HG03039 (cell line): ENCODE measurements at regions not wholly inside any gene's neighbourhood (a gene's known extent, or its start where the extent isn't known, plus 50 kb on each side); places are given as distances from the start of the nearest gene placed in this dataset.

Experiments used
- ATAC-seq: cut with Tn5 transposase; IDR thresholded peaks from one replicate; pipeline ENCODE4 v1.9.1; 2021; ENCODE audit warnings: mild to moderate bottlenecking, moderate library complexity; ENCODE audit not compliant: unreplicated experiment

DNA sequence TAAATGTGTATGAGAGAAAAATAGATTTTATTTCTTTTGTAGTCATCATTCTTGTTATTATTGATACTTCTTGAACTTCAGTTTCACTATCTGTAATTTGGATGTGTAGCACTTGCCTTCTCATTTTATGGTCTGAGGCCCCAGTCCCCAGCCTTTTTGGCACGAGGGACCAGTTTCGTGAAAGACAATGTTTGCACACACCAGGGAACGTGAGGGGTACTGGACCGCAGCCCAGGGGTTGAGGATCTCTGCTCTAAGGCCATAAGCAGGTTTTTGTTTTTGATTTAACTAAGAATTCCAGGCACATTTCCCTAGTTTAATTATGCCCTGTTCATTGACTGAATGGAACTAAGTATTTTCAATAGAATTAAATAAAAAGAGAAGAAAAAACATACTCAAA is 261.5 kb downstream of the BMP2 start:
- ATAC-seq, result no peak

- ATAC-seq, result no peak
Observed at GRCh38 chr20:7031222-7031621, 263.7 kb downstream of the BMP2 start.

- no peak for ATAC-seq
Observed at GRCh38 chr20:7038029-7038428, 270.5 kb downstream of the BMP2 start.

- no peak for ATAC-seq
Observed at GRCh38 chr20:7057611-7058010, 290.1 kb downstream of the BMP2 start.

- no peak for ATAC-seq
Observed at GRCh38 chr20:7078804-7079203, 311.3 kb downstream of the BMP2 start.

GRCh38 chr20:7080472-7080871 is 313.0 kb downstream of the BMP2 start:
- no peak for ATAC-seq

- no peak for ATAC-seq
Observed at GRCh38 chr20:7085467-7085866, 318.0 kb downstream of the BMP2 start.

GRCh38 chr20:7087803-7088202 is 320.3 kb downstream of the BMP2 start:
- ATAC-seq, result no peak

- ATAC-seq, result no peak
Observed at GRCh38 chr20:7090001-7090400, 322.5 kb downstream of the BMP2 start.

DNA sequence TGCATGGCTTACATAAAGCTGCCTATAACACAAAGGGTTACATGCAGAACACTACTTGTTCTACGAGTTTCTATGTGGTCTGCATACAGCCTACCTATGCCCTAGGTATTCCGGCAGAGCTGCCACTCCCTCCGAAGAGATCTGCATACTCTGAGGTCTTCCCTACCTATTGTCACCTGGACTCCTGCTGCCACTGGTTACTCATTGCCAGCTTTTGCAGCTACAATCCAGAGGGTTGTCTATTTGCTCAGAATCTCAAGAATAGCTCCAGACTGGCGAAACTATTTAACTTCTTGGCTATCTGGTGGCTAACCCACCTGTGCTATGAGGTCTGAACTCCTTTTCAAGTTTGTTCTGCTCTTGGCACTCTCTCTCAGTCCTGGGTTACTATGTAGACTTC is 323.3 kb downstream of the BMP2 start:
- no peak for ATAC-seq

DNA sequence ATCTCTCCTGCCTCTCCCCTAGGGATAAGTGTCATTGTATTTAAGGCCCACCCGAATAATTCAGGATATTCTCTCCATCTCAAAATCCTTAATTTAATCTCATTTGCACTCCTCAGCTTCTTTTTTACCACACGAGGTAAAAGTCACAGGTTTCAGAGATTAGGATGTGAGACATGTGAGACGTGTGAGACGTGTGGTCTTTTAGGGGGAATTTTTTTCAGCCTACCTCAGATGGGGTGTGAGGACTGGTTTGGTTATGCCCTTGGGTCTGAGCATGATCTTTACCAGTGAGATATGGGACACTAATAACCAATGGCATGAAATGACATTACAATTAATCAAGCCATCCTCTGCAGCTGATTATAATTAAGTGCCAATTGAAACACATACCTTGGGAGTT is 324.2 kb downstream of the BMP2 start:
- ATAC-seq, result no peak

DNA sequence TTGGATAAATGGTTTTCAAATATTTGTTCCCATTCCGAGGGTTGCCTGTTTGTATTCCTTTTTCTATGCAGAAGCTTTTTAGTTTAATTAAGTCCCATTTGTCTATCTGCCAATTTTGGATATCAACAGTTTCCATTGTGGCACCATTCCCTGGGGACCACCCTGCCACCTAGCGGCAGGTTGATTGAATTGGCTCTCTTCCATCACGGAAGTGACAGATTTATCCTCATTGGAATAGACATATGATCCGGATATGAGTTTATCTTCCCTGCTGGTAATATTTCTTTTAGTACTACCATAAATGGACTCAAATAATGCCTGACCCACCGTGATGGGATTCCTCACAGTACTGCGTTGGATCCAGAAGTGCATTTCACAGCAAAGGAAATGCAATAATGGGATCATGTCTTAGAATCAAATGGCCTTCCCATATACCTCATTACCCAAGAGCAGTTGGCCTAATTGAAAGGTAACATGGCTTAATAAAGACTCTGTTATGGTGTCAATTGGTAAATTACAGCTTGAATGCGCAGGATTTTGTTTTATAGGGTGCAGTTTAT is 327.0 kb downstream of the BMP2 start:
- no peak for ATAC-seq

DNA sequence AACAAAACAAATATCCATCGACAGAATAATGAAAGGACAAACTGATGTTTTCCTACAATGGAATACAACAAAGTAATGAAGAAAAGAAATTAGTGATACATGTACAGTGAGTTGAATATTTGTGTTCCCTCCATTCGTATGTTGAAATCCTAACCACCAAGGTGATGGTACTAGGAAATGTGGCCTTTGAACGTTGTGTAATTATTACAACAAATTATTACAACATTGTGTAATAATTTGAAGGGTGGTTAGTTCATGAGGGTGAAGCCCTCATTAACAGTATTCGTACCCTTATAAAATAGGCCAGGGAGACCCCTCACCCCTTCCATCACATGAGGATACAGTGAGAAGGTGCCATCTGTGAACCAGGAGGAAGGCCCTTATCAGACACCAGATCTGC is 339.4 kb downstream of the BMP2 start:
- no peak for ATAC-seq

GRCh38 chr20:7108929-7109328 is 341.4 kb downstream of the BMP2 start:
- ATAC-seq, result no peak

GRCh38 chr20:7113577-7114466 is 346.3 kb downstream of the BMP2 start:
- no peak for ATAC-seq

GRCh38 chr20:7123457-7123856 is 356.0 kb downstream of the BMP2 start:
- ATAC-seq, result no peak

DNA sequence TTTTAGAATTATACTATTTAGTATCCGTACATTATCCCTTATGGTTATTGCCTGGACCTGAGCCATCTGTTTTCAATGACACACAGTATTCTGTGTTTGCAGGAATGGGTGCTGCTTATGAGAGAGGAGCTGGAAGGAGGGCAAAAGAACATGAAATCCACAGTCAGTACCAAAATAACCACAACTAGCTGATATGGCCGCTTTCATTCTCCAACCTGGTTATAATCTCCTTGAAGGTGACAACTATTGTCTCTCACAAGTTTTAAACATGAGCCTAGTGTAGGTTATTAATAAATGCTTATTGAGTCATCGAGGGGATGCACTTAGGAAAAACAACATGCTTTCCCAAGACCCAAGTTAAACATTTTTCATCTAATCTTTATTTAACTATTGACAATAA is 356.6 kb downstream of the BMP2 start:
- no peak for ATAC-seq

GRCh38 chr20:7136886-7137285 is 369.4 kb downstream of the BMP2 start:
- ATAC-seq, result no peak

GRCh38 chr20:7137395-7138151 is 370.1 kb downstream of the BMP2 start:
- no peak for ATAC-seq

DNA sequence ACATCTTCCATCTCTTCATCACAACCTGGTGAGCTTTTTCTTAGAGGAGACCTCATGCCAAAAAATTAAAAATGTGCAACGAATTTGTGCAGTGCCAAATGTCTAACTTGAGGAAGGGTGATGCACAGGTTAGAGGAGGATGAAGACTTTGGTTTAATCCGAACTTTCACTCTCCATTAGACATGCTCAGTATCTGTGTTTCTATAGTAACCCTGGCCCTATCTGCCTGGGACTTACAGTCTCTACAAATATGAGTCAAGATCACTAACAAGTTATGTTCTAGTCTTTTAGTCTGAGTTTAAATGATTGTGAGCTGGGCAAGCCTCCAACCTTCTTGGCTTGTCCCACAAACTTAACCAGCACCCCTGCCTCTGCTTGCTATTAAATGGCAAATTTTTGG is 377.0 kb downstream of the BMP2 start:
- no peak for ATAC-seq

DNA sequence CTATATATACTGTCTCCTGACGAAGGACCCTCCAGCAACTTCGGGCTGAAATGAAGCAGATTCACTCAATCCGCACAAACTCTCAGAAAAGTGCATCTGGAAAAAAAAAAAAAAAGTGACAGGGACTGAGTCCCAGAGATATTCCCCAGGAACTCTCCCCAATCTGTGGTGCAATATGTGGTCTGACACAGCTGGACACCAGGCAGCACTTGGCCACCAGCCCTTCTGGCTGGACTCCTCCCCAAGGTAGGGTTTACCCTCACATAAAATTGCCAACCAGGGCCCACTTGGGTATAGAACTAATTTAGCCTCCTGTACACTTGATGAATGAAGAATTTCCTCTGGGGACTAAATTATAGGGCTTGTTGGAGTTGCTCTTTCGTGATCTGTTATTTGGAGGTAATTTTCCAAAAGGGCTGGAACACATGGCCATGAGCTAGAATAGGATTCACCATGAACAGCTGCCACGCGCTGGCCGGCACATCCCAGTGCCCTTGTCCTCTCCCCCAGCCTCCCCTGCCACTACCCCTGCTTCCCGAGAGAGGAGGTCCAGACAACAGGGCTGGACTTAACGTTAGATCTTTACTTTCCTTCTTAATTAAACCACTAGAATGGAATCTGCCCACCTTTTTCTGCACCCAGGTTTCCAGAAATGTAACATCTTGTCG is 379.2 kb downstream of the BMP2 start:
- no peak for ATAC-seq
